SK-N-SH treated with all-trans-retinoic acid at 6 μM for 48 hours (cell line): ENCODE measurements at regions not wholly inside any gene's neighbourhood (a gene's known extent, or its start where the extent isn't known, plus 50 kb on each side); places are given as distances from the start of the nearest gene placed in this dataset.

ENCODE experiments used
- ATAC-seq: fragments of 200-7000 bp; cut with Tn5 transposase; 3 replicates; pipeline ENCODE4 v1.9.1; 2020; ENCODE audit warnings: mild to moderate bottlenecking, moderate library complexity
- ARNTL ChIP-seq: fragments of 450-650 bp; formaldehyde crosslinking; IDR thresholded peaks from 2 replicates; pipeline ENCODE4 v1.5.0; 2020; ENCODE audit warnings: low read depth, mild to moderate bottlenecking, moderate library complexity, borderline replicate concordance
- BACH2 ChIP-seq: fragments of 250-450 bp; sonication (Bioruptor Pico); IDR thresholded peaks from 2 replicates; pipeline ENCODE4 v1.9.0; 2021; ENCODE audit warnings: mild to moderate bottlenecking, borderline replicate concordance
- CSDC2 ChIP-seq: fragments of 250-450 bp; sonication (Bioruptor Pico); IDR thresholded peaks from 2 replicates; pipeline ENCODE4 v1.5.0; 2020; ENCODE audit warnings: mild to moderate bottlenecking, moderate library complexity
- ESRRG ChIP-seq: fragments of 250-450 bp; sonication (Bioruptor Pico); IDR thresholded peaks from 2 replicates; pipeline ENCODE4 v1.6.1; 2021; ENCODE audit warnings: mild to moderate bottlenecking
- ISL1 ChIP-seq: fragments of 250-450 bp; sonication (Bioruptor Pico); IDR thresholded peaks from 2 replicates; pipeline ENCODE4 v2.1.2; 2022; ENCODE audit warnings: mild to moderate bottlenecking, moderate library complexity
- PATZ1 ChIP-seq: fragments of 250-450 bp; sonication (Bioruptor Pico); IDR thresholded peaks from 2 replicates; pipeline ENCODE4 v1.8.0; 2020; ENCODE audit warnings: mild to moderate bottlenecking, moderate library complexity, borderline replicate concordance
- PPARA ChIP-seq: fragments of 250-450 bp; sonication (Bioruptor Pico); IDR thresholded peaks from 2 replicates; pipeline ENCODE4 v1.5.0; 2020; ENCODE audit warnings: mild to moderate bottlenecking, borderline replicate concordance
- RARB ChIP-seq: fragments of 250-450 bp; sonication (Bioruptor Pico); IDR thresholded peaks from 2 replicates; pipeline ENCODE4 v1.8.0; 2021; ENCODE audit warnings: mild to moderate bottlenecking, moderate library complexity
- SNAI2 ChIP-seq: fragments of 250-450 bp; sonication (Bioruptor Pico); IDR thresholded peaks from 2 replicates; pipeline ENCODE4 v1.5.0; 2020; ENCODE audit warnings: mild to moderate bottlenecking, moderate library complexity
- TCF4 ChIP-seq: fragments of 250-450 bp; sonication (Bioruptor Pico); IDR thresholded peaks from 2 replicates; pipeline ENCODE4 v1.8.0; 2021; ENCODE audit warnings: mild to moderate bottlenecking, moderate library complexity, borderline replicate concordance
- TOX ChIP-seq: fragments of 250-450 bp; sonication (Bioruptor Pico); IDR thresholded peaks from 2 replicates; pipeline ENCODE4 v1.8.0; 2021; ENCODE audit warnings: mild to moderate bottlenecking, moderate library complexity, borderline replicate concordance
- ZC3H10 ChIP-seq: fragments of 250-450 bp; sonication (Bioruptor Pico); IDR thresholded peaks from 2 replicates; pipeline ENCODE4 v1.5.1; 2021; ENCODE audit warnings: mild to moderate bottlenecking, moderate library complexity
- ZFP3 ChIP-seq: fragments of 250-450 bp; sonication (Bioruptor Pico); IDR thresholded peaks from 2 replicates; pipeline ENCODE4 v1.5.0; 2020; ENCODE audit warnings: mild to moderate bottlenecking, moderate library complexity
- ZFP30 ChIP-seq: fragments of 450-650 bp; formaldehyde crosslinking; IDR thresholded peaks from 2 replicates; pipeline ENCODE4 v1.5.0; 2022; ENCODE audit warnings: mild to moderate bottlenecking, moderate library complexity
- ZNF565 ChIP-seq: fragments of 450-650 bp; formaldehyde crosslinking; conservative IDR thresholded peaks from 2 replicates; pipeline ENCODE4 v1.5.0; 2020; ENCODE audit warnings: low read depth, mild to moderate bottlenecking, moderate library complexity
- ZNF70 ChIP-seq: fragments of 450-650 bp; formaldehyde crosslinking; IDR thresholded peaks from 2 replicates; pipeline ENCODE4 v1.5.0; 2020; ENCODE audit warnings: mild to moderate bottlenecking, moderate library complexity
- ZNF8 ChIP-seq: fragments of 450-650 bp; formaldehyde crosslinking; IDR thresholded peaks from 2 replicates; pipeline ENCODE4 v1.5.0; 2020; ENCODE audit warnings: mild to moderate bottlenecking, moderate library complexity
- TF ChIP-seq, protein P1 (sequence below): fragments of 250-450 bp; sonication (Bioruptor Pico); IDR thresholded peaks from 2 replicates; pipeline ENCODE4 v1.5.1; 2020; ENCODE audit warnings: low read depth, mild to moderate bottlenecking, moderate library complexity
- TF ChIP-seq, protein P2 (sequence below): fragments of 250-450 bp; sonication (Bioruptor Pico); IDR thresholded peaks from 2 replicates; pipeline ENCODE4 v1.8.0; 2021; ENCODE audit warnings: low read depth, mild to moderate bottlenecking, moderate library complexity, borderline replicate concordance
- TF ChIP-seq, protein P3 (sequence below): fragments of 250-450 bp; sonication (Bioruptor Pico); IDR thresholded peaks from 2 replicates; pipeline ENCODE4 v1.5.1; 2021; ENCODE audit warnings: mild to moderate bottlenecking, moderate library complexity

DNA sequence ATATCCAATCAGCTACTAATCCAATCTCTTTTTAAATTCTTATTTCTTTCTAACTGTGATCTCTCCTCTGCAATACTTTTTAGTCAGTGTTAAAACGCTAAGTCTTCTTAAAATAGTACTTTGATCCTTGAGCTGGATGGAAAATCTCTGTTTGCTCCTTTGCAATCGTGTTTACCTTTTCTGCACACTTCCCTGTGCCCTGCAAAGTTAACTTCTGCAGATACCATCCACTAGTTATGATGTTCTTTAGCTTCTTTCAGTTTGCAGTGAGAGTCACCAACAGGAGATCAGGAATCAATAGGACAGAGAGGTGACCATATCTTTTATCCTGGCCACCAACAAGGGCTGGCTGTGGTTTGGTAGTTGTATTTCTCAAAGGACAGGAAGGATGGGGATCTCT is 391.5 kb downstream of the GASK1B start:
- TF ChIP-seq ZC3H10 (CRISPR knock-in tag) (no peak), TCF4 (CRISPR knock-in tag) (no peak), ARNTL (CRISPR knock-in tag) (no peak), ISL1 (no peak), ZFP30 (CRISPR knock-in tag) (no peak), SNAI2 (CRISPR knock-in tag) (no peak), ZFP3 (CRISPR knock-in tag) (no peak), PPARA (no peak), ZNF70 (CRISPR knock-in tag) (no peak), CSDC2 (CRISPR knock-in tag) (no peak), ZNF565 (no peak), RARB (CRISPR knock-in tag) (no peak), PATZ1 (CRISPR knock-in tag) (no peak)
- TF ChIP-seq, protein P1, sequence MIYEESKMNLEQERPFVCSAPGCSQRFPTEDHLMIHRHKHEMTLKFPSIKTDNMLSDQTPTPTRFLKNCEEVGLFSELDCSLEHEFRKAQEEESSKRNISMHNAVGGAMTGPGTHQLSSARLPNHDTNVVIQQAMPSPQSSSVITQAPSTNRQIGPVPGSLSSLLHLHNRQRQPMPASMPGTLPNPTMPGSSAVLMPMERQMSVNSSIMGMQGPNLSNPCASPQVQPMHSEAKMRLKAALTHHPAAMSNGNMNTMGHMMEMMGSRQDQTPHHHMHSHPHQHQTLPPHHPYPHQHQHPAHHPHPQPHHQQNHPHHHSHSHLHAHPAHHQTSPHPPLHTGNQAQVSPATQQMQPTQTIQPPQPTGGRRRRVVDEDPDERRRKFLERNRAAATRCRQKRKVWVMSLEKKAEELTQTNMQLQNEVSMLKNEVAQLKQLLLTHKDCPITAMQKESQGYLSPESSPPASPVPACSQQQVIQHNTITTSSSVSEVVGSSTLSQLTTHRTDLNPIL = no peak
- TF ChIP-seq, protein P2, sequence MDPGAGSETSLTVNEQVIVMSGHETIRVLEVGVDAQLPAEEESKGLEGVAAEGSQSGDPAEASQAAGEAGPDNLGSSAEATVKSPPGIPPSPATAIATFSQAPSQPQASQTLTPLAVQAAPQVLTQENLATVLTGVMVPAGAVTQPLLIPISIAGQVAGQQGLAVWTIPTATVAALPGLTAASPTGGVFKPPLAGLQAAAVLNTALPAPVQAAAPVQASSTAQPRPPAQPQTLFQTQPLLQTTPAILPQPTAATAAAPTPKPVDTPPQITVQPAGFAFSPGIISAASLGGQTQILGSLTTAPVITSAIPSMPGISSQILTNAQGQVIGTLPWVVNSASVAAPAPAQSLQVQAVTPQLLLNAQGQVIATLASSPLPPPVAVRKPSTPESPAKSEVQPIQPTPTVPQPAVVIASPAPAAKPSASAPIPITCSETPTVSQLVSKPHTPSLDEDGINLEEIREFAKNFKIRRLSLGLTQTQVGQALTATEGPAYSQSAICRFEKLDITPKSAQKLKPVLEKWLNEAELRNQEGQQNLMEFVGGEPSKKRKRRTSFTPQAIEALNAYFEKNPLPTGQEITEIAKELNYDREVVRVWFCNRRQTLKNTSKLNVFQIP (CRISPR knock-in tag) = no peak
- TF ChIP-seq, protein P3, sequence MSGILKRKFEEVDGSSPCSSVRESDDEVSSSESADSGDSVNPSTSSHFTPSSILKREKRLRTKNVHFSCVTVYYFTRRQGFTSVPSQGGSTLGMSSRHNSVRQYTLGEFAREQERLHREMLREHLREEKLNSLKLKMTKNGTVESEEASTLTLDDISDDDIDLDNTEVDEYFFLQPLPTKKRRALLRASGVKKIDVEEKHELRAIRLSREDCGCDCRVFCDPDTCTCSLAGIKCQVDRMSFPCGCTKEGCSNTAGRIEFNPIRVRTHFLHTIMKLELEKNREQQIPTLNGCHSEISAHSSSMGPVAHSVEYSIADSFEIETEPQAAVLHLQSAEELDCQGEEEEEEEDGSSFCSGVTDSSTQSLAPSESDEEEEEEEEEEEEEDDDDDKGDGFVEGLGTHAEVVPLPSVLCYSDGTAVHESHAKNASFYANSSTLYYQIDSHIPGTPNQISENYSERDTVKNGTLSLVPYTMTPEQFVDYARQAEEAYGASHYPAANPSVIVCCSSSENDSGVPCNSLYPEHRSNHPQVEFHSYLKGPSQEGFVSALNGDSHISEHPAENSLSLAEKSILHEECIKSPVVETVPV (CRISPR knock-in tag) = no peak
- ATAC-seq = no peak

DNA sequence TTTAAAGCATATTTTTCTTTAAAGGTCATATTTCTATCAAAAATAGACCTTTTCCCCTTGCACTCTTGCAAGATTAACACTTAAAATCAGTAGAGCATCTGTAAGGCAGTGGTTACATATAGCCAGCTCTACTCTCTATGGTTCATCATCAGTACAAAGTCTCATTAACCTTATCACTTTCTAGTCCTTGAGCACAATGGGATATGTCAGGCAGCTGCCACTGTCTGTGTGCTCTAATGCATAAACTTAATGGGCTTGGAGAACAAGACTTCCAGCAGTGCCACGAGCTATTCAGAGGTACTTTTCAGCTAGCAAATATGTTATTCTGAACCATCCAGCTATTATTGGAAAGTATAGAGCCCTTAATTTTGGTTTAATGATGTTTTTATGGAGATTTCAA is 393.7 kb downstream of the GASK1B start:
- ATAC-seq = no peak
- no peak for TF ChIP-seq BACH2 (CRISPR knock-in tag)
- TF ChIP-seq TOX (CRISPR knock-in tag) = no peak
- TF ChIP-seq ZFP3 (CRISPR knock-in tag) = no peak
- TF ChIP-seq ZFP30 (CRISPR knock-in tag) = no peak
- TF ChIP-seq SNAI2 (CRISPR knock-in tag) = no peak
- TF ChIP-seq, protein P1 = no peak
- no peak for TF ChIP-seq ARNTL (CRISPR knock-in tag)
- TF ChIP-seq, all 23 proteins: peak for 0

DNA sequence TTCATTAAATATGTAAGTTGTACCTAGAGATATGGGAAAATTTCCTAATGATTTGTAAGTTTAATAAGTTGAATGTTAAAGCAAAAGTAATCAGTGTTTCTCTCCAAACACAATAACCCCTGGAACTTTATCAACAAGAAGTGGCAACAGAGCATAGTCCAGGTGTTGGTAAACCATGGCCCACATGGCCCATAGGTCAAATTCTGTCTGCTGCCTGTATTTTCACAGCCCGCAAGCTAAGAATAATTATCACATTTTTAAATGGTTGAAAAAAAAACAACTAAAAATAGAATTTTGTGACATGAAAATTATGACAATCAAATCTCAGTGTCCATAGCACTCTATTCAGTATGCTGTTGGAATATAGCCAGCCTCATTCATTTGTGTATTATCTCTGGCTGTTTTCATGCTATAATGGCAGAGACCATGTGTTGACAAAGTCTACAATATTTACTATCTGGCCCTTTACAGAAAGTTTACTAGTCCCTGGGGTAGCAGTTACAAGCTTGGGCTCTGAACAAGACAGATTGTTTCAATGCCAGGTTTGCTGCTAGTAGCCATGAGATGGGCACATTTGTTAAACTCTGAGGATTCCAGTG is 395.8 kb downstream of the GASK1B start:
- ATAC-seq = no peak
- TF ChIP-seq SNAI2 (CRISPR knock-in tag) (no peak), ESRRG (CRISPR knock-in tag) (no peak), ZNF8 (CRISPR knock-in tag) (no peak)

GRCh38 chr4:157775971-157776370 is 396.9 kb downstream of the GASK1B start:
- TF ChIP-seq TCF4 (CRISPR knock-in tag) (no peak), ZC3H10 (CRISPR knock-in tag) (no peak)
- TF ChIP-seq, protein P1 = no peak
- TF ChIP-seq, protein P2 (CRISPR knock-in tag) = no peak
- no peak for ATAC-seq
